ENCODE measurements at regions not wholly inside any gene's neighbourhood (a gene's known extent, or its start where the extent isn't known, plus 50 kb on each side); places are given as distances from the start of the nearest gene placed in this dataset.

- TF ChIP-seq EZH2 (IDR thresholded peaks at IDR 0.05; ENCODE audit: borderline replicate concordance, insufficient read depth, low read depth, low read length, poor library complexity, severe bottlenecking), result no peak
- TF ChIP-seq, protein P1, sequence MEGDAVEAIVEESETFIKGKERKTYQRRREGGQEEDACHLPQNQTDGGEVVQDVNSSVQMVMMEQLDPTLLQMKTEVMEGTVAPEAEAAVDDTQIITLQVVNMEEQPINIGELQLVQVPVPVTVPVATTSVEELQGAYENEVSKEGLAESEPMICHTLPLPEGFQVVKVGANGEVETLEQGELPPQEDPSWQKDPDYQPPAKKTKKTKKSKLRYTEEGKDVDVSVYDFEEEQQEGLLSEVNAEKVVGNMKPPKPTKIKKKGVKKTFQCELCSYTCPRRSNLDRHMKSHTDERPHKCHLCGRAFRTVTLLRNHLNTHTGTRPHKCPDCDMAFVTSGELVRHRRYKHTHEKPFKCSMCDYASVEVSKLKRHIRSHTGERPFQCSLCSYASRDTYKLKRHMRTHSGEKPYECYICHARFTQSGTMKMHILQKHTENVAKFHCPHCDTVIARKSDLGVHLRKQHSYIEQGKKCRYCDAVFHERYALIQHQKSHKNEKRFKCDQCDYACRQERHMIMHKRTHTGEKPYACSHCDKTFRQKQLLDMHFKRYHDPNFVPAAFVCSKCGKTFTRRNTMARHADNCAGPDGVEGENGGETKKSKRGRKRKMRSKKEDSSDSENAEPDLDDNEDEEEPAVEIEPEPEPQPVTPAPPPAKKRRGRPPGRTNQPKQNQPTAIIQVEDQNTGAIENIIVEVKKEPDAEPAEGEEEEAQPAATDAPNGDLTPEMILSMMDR (IDR thresholded peaks at IDR 0.05), result no peak
These were observed 57.2 kb upstream of the TTC34 start for GRCh38 chr1:2858676-2859075.
